Ecto neural progenitor cell (in vitro differentiated cells): ENCODE measurements at regions not wholly inside any gene's neighbourhood (a gene's known extent, or its start where the extent isn't known, plus 50 kb on each side); places are given as distances from the start of the nearest gene placed in this dataset.

ENCODE experiments used
- DNase-seq: peaks from one replicate; pipeline ENCODE4 v3.0.0-alpha.2; 2018; ENCODE audit warnings: low spot score

DNA sequence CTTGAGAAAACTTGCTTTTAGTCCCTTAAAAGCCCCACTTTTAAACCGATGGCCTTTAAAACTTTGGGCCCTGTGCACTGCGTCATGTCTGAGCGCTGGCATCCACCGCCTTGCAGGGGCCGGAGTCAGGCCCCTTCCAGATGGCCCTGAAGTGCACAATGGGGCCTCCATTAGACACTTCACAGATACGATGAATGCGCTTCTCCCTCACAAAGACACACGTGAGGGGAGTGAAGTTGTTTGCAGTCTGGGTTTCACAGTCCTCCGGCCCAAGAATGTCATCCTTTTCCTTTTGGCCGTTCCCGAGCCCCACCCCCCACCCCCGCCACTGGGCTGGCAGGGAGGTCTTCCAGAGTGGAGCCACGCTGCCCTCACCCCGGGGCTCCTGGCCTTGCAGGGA is 415.1 kb upstream of the SALL3 start:
- DNase-seq = no peak

DNA sequence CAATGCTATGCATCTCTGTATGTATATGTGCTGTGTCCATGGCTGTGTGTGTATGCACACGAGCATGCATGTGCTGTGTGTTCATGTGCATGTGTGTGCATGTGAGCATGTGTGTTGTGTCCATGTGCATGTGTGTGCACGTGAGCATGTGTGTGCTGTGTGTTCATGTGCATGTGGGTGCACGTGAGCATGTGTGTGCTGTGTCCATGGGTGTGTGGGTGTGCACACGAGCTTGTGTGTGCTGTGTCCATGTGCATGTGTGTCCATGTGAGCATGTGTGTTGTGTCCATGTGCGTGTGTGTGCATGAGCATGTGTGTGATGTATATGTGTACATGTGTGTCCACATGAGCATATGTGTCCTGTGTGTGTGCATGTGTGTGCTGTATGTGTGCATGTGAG is 414.4 kb upstream of the SALL3 start:
- no peak for DNase-seq

DNA sequence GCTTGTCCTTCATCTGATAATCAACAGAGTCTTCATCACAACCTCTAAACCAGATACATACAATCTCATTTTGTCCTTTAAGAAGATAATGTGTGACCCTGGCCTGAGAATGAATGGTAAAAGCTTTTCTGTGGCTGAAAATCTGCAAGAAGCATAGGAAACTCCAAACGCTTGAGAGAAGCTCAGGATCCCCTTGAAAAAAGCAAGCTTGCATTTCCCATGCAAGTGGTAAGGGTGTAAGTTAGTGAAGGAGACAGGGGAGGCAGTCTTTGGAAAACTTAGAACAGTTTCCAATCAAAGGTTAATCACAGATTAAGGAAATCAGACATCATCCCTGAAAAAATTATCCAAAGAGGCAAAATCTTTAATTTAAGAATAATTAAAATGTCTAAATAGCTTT is 413.6 kb upstream of the SALL3 start:
- DNase-seq = no peak

DNA sequence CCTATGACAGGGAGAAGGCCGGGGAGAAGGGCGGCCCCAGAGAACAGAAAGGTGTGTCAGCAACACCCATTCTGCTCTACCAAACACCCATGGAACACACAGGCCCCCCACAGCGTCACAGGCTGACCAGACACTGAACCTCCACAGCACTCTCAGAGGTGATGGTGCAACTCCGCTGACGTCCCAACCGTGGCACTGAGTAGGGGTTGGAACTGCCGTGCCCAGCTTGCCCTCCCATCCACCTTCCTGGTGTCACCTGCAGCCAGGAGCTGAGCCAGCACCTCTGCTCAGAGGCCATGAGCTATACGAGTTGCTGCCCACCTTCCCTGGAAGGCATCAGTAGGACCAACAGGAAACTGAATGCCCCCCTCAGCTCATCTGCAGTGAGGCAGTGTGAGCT is 412.9 kb upstream of the SALL3 start:
- no peak for DNase-seq

DNA sequence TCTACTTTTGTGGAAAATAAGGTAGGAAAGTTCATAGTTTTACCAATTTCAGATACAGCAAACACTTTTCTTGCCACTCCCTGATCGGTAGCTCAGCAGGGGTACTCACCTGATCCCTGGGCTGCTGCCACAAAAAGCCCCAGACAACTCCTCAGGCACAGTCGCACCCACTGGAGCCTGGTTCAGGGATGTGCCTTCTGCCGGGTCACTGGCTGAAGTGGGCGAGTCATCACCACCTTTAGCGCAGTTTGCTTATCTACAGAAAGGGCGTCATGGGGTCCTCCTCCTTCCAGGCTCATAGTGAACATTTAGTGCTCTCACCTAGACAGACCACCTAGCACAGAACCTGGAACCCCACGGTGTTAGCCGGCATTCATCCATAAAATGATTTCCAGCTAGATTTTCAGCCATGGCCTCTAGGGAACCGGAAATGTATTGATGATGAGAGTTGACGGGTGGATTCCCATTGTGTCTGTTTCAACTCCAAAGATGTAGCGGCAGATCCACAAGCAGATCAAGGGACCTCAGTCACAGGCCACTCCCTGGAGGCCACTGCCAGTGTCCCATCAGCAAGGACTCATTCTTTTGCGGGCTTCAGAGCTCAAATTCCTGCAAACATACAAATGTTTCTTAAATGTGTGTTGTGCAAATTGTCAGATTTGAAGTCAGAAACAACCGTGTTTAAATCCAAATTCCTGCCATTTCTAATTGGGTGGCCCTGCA is 408.4 kb upstream of the SALL3 start:
- no peak for DNase-seq

DNA sequence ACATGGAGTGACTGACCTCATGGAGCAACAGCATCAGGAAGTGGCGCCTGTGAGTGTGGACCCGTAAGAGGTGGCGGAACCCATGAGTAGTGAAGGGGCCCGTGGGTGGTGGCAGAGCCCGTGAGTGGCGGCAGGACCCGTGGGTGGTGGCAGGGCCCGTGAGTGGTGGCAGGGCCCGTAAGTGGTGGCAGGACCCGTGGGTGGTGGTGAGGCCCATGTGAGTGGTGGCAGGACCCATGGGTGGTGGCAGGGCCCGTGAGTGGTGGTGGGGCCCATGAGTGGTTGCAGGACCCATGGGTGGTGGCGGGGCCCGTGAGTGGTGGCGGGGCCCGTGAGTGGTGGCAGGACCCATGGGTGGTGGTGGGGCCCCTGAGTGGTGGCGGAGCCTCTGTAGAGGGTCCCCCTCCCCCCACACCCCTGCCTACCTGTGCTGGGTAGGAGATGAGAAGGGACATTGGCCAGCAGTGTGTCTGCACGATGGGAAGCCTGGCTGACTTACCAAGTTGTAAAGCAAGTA is 407.7 kb upstream of the SALL3 start:
- DNase-seq = no peak

DNA sequence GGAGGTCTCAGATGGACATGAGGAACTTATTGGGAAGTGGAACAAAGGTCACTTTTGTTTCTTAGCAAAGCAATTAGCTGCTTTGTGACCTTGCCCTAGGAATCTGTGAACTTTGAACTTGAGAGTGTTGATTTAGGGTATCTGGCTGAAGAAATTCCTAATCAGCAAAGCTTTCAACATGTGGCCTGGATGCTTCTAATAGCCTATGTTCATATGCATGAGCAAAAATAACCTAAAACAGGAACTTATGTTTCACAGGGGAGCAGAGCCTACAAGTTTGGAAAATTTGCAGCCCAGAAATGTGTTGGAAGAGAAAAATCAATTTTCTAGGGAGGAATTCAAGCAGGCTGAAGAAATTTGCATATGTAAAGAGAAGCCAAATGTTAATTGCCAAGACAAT is 405.8 kb upstream of the SALL3 start:
- DNase-seq = no peak

DNA sequence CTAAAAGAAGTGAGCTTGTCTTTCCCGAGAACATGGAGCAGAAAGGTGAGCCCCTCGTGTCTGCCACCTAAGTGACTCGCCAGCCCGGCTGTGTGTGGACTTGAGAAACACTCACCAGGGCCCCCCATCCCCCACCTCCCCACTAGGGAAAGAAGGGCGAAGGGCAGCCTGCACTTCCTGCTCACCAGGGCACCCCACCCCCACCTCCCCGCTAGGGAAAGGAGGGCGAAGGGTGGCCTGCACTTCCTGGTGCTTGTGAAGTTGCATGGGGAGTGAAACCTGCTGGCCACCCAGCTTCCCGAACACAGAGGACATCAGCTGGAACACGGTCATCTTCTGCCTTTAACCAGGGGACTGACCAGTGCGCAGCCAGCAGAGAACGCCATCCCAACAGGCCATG is 402.7 kb upstream of the SALL3 start:
- DNase-seq = no peak

DNA sequence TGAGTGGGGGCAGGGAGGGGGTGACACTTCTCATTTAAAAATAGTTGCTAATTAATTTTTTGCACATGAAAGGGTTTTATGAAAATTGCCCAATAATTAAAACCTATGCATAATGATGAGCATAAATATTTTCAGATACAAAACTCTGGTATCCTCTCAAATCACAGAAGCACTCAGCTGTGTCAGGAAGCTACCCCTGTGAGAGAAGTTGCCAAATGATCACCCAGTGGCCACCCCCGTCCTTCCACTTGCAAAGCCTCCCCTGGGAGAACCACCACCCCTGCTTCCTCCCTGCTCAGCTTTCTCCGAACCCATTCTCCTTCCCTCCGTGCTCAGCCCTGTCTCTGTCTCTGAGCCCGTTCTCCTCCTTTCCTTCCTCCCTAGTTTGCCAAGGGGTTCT is 400.2 kb upstream of the SALL3 start:
- DNase-seq = no peak

DNA sequence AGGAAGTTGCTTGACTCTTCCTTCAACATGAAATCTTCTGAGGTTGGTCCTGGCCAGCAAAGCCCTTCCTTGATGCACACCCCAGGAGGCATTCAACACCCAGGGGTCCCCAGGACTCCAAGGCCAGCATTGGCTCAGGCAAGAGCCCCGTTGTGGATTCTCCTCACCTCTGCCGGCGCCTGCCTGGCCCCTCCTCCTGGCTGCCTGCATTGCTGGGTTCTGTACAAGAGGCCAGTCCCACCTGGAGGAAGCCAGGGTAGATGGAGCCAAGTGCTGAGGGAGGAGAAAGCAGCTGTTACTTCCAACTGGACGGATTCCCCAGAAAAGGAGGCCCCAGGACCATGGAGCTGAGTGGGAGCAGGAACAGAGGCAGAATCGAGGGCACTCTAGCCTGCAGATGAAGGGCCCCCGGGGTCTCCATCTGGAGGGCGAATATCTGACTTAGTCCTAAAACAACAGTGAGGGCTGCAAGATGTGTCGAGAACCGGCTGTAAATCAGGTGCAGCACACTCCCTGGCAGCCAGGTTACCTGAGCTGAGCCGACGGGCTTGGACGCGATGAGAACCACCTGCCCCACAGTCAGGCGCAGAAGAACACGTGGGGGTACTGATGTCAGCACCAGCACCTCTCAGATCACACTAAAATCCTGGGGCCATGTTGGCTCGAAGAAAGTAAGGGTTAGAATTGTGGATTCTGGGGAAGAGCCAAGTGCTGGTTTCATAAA is 399.6 kb upstream of the SALL3 start:
- DNase-seq = no peak

DNA sequence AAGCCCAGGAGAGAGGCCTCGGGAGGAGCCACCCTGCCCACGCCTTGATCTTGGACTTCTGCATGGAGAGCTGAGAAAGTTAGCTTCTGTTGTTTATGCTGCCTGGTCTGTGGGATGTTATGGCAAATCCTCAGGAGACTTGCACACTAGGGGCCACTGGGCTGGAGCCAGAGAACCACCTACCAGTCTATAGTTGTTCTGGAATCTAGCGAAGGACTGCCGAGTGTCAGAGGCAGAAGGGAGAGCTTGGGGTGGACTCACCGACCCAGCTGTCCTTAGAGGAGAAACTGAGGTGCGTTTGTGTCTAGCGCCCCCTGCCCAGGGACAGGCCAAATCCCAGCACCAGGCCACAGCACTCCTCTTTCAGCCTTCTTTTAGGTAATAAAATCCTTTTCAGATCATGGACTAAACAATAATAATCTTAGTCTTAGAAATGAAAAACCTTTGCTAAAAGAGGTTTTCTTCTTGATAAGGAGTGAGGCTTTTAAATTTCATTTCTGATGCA is 398.7 kb upstream of the SALL3 start:
- no peak for DNase-seq

DNA sequence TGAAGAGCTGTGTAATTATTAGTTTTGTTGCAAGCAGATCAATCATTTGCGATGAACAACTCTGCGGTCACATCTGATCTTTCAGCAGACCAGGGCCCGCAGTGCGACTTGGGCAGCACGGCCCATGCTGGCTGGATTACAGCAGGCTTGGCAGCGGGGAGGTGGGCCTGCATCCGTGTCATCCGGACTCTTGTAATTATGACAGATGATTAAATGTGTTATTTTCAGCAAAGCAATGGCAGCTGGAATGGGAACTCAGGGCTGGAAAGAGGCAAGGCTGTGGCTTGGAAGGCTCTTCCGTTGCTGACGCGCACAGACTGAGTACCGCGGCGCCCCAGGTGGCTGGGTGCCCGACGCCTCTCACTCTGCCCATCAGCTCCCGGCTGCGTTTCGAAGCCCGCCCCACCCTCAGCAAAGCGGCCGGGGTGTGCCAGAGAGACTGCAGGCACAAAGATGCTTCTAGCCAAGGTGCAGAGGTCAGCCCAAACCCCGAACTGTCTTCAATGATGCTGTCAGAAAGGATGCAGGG is 397.4 kb upstream of the SALL3 start:
- DNase-seq = no peak

DNA sequence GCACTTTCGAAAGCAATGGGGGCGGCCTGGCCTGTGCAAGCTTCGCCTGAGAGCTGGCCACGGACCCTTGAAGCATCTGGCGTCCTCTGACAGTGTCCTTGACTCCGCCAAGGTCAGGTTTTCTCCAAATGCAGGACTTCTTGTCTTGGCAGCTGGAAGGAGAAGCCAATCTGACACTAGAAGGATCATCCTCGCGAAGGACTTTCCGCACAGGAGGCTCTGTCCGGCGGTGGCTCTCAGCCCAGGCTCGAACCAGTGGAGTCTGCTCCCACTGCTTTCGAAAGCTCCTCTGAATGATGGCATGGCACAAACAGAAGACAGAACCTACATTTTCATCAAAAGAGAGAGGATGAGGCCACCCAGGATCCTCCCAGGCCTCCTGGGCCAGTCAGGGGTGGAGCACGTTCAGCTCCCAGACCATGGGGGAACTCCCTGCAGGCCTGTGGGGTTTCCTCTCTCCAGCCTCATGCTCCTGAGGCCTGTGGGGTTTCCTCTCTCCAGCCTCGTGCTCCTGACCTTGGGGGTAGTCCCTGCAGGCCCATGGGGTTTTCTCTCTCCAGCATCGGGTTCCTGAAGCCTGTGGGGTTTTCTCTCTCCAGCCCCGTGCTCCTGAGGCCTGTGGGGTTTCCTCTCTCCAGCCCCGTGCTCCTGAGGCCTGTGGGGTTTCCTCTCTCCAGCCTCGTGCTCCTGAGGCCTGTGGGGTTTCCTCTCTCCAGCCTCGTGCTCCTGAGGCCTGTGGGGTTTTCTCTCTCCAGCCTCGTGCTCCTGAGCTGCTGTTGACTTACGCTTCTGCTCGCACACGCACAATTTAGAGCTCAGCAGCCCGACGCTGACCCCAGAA is 396.5 kb upstream of the SALL3 start:
- no peak for DNase-seq

DNA sequence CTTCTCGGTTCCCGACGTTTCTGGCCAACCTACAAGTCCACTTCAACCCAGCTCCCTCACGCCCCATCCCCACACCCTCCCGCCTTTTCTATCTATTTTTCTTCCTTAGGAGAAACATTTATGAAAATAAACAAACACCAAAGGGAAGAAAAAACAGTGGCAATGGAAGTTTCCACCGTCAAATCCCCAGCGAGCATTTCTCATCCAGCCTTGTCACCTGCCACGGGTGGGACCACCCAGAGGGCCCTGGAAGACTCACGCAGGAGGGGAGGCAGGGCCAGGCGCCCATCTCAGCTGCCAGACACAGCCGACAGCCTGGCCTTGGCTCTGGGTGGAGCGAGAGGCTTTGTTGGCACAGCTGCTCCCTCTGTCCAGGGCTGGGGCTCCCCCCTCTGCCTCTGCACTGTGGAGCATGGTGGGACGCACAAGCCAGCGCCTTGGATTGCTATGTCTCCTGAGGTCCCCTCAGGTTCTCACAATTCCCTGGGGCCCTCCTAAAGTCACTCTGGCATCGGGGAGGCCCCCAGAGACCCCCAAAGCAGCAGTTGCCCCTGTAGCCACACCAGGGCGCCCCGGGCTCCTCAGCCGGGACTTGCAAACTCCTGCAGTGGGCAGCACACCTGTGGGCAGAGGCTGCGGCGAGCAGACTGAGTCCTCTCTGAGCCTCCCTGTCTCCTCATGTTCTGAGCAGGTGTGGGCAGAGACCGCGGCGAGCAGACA is 395.7 kb upstream of the SALL3 start:
- no peak for DNase-seq

DNA sequence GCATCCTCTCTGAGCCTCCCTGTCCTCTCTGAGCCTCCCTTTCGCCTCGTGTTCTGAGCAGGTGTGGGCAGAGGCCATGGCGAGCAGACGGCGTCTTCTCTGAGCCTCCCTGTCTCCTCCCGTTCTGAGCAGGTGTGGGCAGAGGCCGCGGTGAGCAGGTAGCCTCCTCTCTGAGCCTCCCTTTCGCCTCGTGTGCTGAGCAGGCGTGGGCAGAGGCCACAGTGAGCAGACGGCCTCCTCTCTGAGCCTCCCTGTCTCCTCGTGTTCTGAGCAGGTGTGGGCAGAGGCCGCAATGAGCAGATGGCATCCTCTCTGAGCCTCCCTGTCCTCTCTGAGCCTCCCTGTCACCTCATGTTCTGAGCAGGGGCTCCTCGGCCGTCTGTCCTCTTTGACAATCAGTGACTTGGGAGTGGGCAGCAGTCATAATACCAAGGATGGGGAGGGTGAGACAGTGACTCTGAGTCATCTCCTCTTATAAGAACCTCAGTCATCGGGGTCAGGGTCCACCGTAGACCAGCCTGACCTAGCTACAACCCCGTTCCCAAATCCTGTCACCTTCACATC is 395.1 kb upstream of the SALL3 start:
- DNase-seq = no peak

DNA sequence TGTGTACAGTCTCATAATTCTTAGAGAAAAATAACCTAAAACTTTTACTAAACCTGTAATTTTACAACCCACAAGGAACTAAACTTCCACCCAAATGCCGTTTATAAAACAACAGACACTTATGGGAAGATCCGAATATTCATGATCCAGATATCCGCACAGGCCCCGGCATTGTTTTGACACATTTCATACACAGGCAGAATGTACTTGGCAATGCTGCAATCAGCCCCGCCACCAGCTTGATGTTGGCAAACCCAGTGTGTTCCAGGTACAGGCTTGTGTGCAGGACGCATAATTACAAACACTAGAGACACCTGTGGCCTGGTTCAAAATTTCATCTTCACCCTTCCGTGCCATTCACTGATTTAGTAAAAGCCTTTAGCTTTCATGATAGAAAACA is 393.0 kb upstream of the SALL3 start:
- DNase-seq = no peak

DNA sequence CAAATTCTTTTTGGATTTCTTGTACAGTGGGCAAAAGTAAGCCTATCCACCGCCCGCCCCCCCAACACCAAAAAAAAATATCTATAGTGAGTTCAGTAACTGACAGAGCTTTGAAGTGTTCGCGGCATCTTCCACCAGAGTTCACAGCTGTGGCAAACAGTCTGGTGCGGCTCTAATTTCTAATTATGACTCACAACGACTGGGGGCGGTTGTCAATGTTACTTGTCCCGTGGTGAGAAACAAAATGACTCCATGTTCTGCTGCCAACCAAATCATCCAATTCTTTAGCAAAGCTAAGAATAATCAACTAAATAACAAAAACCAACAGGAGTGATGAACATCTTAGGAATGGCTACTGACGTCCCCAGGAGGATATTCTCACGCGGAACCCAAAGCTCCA is 392.5 kb upstream of the SALL3 start:
- DNase-seq = no peak

DNA sequence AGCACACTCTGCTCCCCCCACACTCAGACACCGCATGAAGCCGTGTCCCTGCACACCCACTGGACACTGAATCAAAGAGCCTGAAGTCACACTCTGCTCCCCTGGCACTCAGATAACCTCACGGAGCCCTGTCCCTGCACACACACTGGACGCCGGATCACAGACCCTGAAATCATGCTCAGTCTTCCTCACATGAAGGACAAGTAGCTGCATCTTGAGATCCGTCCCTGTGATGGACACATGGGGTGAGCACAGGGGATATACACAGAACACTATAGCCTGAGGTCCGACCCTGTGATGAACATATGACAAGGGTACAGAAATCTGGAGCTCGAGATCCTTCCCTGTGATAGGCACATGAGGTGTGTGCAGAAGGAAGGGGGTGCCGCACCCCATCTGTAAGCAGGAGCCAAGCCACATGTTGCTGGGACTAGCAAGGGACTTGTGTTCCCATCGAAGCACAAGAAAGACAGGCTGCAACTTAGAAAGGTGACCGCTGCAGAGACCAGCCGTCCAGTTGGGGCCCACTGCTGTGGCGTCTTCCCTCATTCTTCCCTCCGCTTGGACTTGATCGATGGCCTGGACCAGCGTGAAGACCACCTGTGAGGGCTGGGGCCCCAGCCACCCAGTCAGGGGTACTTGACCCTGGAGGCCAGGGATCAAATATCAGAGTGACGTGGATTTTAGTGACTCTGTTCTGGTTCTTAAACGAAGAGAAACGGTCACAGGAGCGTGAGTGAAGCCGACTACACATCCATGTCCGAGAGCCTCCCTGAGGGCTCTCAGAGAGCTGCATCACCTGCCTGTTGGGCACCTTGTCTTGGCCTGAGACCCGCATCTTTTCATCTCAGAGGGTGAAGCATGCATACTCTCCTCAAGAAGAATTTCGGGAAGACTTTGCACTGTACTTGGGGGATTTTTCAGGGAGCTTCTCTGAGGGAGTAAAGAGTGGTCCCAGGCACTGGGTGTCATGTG is 391.7 kb upstream of the SALL3 start:
- DNase-seq = no peak

DNA sequence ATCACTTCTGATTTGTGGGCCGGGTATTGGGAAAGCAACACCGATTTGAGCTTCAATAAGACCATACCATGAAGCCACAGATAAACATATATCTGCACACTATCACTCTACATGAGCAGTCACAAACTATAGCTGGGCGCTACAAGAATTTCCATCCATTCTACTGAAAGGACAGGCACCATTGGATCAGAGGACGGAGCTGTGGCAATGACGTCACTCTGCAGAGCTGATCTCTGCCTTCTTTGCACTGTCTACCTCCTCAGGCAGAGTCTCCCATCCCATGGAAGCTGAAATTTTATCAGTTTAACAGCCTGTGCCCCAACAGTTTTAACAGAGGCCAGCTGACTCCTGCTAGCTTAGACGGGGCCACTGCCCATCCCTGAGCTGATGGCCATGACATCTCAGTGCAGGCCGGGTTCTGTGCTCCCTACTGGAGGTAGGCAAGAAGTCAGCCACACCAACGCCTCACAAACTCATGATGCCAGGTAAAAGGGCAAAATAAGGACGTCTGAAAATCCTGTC is 389.6 kb upstream of the SALL3 start:
- no peak for DNase-seq

DNA sequence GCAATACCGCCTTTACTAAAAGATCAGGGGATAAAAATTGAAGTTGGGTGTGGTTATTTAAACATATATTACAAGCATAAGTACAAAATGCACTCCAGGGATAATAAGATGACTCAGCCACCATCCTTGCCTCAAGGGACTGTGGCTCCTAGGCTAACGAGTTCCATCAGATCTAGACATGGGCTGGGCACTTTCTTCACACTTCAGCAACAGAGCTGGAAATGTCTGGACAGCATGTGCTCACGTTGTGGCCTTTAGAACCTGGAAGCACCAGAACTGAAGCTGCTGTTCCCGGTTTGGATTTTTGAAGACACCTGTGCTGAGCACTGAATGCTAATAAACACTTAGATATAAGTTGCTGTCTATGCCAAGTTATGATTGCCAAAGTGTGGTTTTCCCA is 384.2 kb upstream of the SALL3 start:
- DNase-seq = no peak
